WTC11 (cell line): ENCODE measurements at regions not wholly inside any gene's neighbourhood (a gene's known extent, or its start where the extent isn't known, plus 50 kb on each side); places are given as distances from the start of the nearest gene placed in this dataset.

Experiments used
- E2F1 ChIP-seq: sonication (generic); formaldehyde crosslinking; IDR thresholded peaks from 2 replicates; pipeline ENCODE4 v1.8.0; 2022; ENCODE audit warnings: mild to moderate bottlenecking, missing genetic modification reagents
- TEAD4 ChIP-seq: sonication (generic); formaldehyde crosslinking; IDR thresholded peaks from 2 replicates; pipeline ENCODE4 v1.8.0; 2022; ENCODE audit warnings: mild to moderate bottlenecking, missing genetic modification reagents
- ZSCAN18 ChIP-seq: fragments of 250-450 bp; sonication (Bioruptor Pico); IDR thresholded peaks from 2 replicates; pipeline ENCODE4 v2.1.2; 2022; ENCODE audit warnings: mild to moderate bottlenecking, moderate library complexity
- TF ChIP-seq, protein P1 (sequence below): fragments of 200-600 bp; IDR thresholded peaks from 2 replicates; pipeline ENCODE4 v1.8.0; 2022; ENCODE audit warnings: antibody characterized with exemption

DNA sequence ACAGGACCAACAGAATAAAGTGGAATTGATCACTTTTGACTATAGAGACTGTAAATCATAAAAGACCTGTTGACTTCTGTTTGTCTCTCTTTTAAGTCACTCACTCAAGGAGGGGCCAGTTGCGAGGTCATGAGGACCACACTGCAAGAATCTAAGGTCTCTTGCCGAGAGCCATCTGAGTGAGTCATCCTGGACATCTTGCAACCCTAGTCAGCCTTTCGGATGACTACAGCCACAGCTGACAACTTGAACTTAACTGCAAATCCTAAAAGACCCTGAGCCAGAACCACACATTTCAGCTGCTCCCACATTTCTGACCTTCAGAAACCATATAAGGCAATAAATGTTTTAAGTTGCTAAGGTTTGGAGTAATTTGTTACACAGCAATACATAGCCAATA, 129.7 kb upstream of the RAD23B start:
- TF ChIP-seq TEAD4 (CRISPR knock-in tag) (no peak), E2F1 (no peak), ZSCAN18 (CRISPR knock-in tag) (no peak)
- TF ChIP-seq, protein P1, sequence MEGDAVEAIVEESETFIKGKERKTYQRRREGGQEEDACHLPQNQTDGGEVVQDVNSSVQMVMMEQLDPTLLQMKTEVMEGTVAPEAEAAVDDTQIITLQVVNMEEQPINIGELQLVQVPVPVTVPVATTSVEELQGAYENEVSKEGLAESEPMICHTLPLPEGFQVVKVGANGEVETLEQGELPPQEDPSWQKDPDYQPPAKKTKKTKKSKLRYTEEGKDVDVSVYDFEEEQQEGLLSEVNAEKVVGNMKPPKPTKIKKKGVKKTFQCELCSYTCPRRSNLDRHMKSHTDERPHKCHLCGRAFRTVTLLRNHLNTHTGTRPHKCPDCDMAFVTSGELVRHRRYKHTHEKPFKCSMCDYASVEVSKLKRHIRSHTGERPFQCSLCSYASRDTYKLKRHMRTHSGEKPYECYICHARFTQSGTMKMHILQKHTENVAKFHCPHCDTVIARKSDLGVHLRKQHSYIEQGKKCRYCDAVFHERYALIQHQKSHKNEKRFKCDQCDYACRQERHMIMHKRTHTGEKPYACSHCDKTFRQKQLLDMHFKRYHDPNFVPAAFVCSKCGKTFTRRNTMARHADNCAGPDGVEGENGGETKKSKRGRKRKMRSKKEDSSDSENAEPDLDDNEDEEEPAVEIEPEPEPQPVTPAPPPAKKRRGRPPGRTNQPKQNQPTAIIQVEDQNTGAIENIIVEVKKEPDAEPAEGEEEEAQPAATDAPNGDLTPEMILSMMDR = no peak
